H1 (cell line): ENCODE measurements at regions not wholly inside any gene's neighbourhood (a gene's known extent, or its start where the extent isn't known, plus 50 kb on each side); places are given as distances from the start of the nearest gene placed in this dataset.

ENCODE experiments used
- JUN ChIP-seq: IDR thresholded peaks from 2 replicates; pipeline ENCODE4 v1.6.1; 2011; ENCODE audit warnings: low read depth, mild to moderate bottlenecking, improper control_type of control experiment, low read length
- PHF8 ChIP-seq: fragments of 200-600 bp; sonication (generic); conservative IDR thresholded peaks from 2 replicates; pipeline ENCODE4 v1.7.1; 2012; ENCODE audit warnings: low read depth, mild to moderate bottlenecking, inconsistent platforms, low read length, moderate library complexity
- SP2 ChIP-seq: IDR thresholded peaks from 2 replicates; pipeline ENCODE4 v1.6.1; 2012; ENCODE audit warnings: mild to moderate bottlenecking, low read length, inconsistent platforms

DNA sequence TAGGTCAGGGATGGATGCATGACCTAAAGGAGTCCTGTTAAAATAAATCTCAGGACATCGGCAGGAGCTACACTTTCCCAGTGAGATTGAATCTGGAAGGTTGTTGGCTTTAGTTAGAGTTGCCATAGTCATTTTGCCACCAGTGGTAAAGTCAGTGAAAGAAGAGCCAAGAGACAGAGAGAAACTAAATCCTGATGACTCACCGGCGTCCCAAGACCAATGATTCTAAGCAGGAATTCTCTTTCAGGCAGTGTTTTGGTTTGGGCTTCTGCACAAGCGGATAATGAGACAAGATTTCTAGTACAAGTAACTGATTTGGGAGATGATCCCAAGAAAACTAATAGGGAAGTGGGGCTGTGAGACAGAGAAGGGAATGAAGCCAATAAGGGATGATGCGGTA, 88.8 kb upstream of the ETS2 start (continued):
- TF ChIP-seq SP2 (no peak), JUN (no peak), PHF8 (no peak)
